Large intestine (tissue), 3 donors: ENCODE measurements at regions not wholly inside any gene's neighbourhood (a gene's known extent, or its start where the extent isn't known, plus 50 kb on each side); places are given as distances from the start of the nearest gene placed in this dataset.

Source experiments
- DNase-seq, 2 donors: peaks; one replicate each; pipeline versions ENCODE4 v3.0.0 to v3.0.0-alpha.2; 2013
- H3K27ac ChIP-seq: one replicate; pipeline ENCODE4 v1.5.1; 2013; ENCODE audit warnings: low read length
- H3K27me3 ChIP-seq: 2 replicates; pipeline ENCODE4 v1.6.1; 2013; ENCODE audit warnings: low read length; ENCODE audit not compliant: control insufficient read depth, insufficient read depth
- H3K36me3 ChIP-seq: 2 replicates; pipeline ENCODE4 v1.6.1; 2013; ENCODE audit warnings: low read length; ENCODE audit not compliant: control insufficient read depth, insufficient read depth
- H3K4me1 ChIP-seq: one replicate; pipeline ENCODE4 v1.6.1; 2013; ENCODE audit warnings: low read length; ENCODE audit not compliant: control insufficient read depth, insufficient read depth
- H3K4me3 ChIP-seq: one replicate; pipeline ENCODE4 v1.5.1; 2013; ENCODE audit warnings: low read length
- H3K9me3 ChIP-seq: one replicate; pipeline ENCODE4 v1.6.1; 2013; ENCODE audit warnings: mild to moderate bottlenecking, low read depth, low read length, moderate library complexity; ENCODE audit not compliant: control insufficient read depth
- WGBS: methylation state at CpG from one replicate; pipeline ENCODE4 v1.1.5; 2013; ENCODE audit warnings: low lambda C conversion rate; ENCODE audit not compliant: insufficient coverage; 5-methylcytosine and 5-hydroxymethylcytosine counted together

DNA sequence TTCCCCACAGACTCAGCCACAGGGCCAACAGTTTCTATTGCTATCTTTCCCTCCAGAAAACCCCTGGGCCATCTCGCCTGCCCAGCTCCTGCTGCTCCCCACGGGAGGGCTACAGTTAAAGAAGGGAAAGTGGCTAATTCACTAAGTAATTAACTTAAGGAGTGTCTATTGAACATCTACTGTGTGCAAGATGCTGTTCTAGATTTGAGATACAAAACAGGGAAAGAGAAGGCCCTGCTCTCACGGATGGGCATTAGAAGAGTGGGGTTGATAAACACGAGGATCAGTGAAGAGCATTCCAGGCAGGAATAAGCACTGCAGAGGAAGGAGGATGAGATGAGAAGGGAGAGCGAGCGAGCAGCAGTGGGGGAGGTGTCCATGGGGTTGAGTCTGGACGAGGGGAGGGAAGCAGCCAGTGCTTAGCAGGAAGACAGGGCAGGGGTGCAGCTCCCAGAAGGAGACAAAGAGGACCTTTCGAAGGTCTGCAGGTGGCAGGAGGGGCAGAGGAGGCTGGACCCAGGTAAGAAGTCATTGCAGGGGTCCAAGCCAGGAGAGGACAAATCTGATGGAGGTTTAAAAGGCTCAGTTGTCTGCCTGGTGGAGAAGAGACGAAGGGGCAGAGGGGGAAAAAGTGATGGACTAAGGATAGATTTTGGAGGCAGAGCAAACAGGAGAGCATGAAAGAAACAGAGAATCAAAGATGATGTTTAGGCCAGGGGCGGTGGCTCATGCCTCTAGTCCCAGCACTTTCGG is 64.7 kb downstream of the KLF15 start:
- WGBS = 69% methylated on average over 3 of the region's 11 CpGs
- H3K4me1 ChIP-seq = peaks cover 20% of the 10 kb centered on the region
- no peaks in the 10 kb centered on the region for H3K9me3 ChIP-seq
- H3K27me3 ChIP-seq = peaks cover 37% of the 10 kb centered on the region
- DNase-seq = no peak
- no peaks in the 10 kb centered on the region for H3K36me3 ChIP-seq
- H3K27ac ChIP-seq = no peak overlapping the region
- no peak overlapping the region for H3K4me3 ChIP-seq

DNA sequence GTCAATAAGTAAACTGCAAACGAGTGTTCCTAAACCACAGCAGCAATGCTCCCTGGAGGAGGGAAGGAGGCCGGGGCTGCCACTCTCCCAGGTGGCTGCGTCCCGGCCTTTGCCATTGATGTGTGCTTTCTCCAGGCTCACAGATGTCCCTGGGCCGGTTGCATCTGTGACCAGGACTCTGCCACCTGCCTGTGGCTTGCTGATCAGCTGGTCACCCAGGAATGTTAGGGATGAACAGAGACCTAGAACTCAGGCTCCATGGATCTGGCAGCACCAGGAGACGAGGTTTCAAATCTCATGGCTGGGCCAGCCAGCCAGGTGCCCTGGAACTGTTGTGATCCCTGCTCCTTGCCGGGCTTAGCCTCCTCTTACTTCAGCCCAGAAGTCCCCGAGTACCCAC is 65.7 kb downstream of the KLF15 start:
- peaks cover 25% of the 10 kb centered on the region for H3K4me1 ChIP-seq
- no peaks in the 10 kb centered on the region for H3K9me3 ChIP-seq
- 90% methylated on average over 2 of the region's 8 CpGs for WGBS
- DNase-seq = no peak
- no peaks in the 10 kb centered on the region for H3K36me3 ChIP-seq
- H3K27ac ChIP-seq = no peak overlapping the region
- H3K27me3 ChIP-seq = peaks cover 46% of the 10 kb centered on the region
- no peak overlapping the region for H3K4me3 ChIP-seq

- H3K9me3 ChIP-seq = no peaks in the 10 kb centered on the region
- no peaks in the 10 kb centered on the region for H3K36me3 ChIP-seq
- no peak overlapping the region for H3K4me3 ChIP-seq
- WGBS = 92% methylated on average over 4 of the region's 6 CpGs
- no peak for DNase-seq
- no peak overlapping the region for H3K27ac ChIP-seq
- H3K27me3 ChIP-seq = peaks cover 46% of the 10 kb centered on the region
- H3K4me1 ChIP-seq = peaks cover 25% of the 10 kb centered on the region
Measured at GRCh38 chr3:126291061-126291460, 66.1 kb downstream of the KLF15 start.

DNA sequence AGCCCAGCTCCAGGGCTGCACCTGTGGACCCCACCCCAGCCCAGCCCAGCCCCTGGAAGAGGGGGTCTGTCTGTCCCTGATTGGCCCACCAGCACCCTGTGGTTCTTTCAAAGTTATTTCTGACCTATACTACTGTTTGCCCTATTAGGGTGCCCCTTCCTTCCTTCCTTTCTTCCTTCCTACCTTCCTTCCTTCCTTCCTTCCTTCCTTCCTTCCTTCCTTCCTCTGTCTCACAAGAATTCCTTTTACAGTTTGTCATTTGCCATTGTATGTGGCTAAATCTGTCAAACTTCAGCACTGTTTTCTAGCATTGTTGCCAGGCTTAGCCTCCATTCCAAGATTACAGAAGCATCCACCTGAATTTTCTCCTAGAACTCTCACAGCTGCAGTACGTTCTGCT is 66.9 kb downstream of the KLF15 start:
- no CpG with 5 or more reads among the region's 1 CpG for WGBS
- H3K27ac ChIP-seq = no peak overlapping the region
- peaks cover 25% of the 10 kb centered on the region for H3K4me1 ChIP-seq

GRCh38 chr3:126289096-126289495 is 68.1 kb downstream of the KLF15 start:
- Histone ChIP-seq H3K27me3 (peaks cover 46% of the 10 kb centered on the region), H3K36me3 (no peaks in the 10 kb centered on the region), H3K4me1 (peaks cover 23% of the 10 kb centered on the region), H3K9me3 (no peaks in the 10 kb centered on the region), H3K27ac (no peak overlapping the region), H3K4me3 (no peak overlapping the region)
- DNase-seq = no peak
- 67% methylated on average over 1 of the region's 1 CpG for WGBS

More for the DNA sequence above, 66.9 kb downstream of the KLF15 start:
- Histone ChIP-seq H3K27me3 (peaks cover 46% of the 10 kb centered on the region), H3K4me3 (no peak overlapping the region), H3K36me3 (no peaks in the 10 kb centered on the region), H3K9me3 (no peaks in the 10 kb centered on the region)
- no peak for DNase-seq

DNA sequence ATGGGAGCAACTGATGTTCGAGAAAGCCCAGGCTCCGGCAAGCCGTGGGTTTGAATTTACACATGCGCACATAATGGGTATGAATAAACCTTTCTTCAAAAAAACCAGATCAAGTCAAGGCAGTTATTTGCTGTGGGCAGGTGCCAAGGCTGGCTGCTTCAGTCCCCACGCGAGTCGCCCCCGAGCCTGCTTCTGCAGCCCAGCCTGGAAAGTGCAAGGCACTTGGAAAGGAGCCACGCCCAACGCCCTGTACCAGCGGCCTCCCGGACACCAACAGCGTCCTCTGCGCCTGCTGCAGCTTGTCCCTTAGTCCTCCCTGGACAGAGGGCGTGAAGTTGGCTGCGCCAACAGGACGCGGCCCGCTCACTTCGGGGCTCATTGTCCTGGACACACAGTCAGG is 68.9 kb downstream of the KLF15 start:
- peak; percentile 21 to 38 for DNase-seq
- Histone ChIP-seq H3K27ac (no peak overlapping the region), H3K27me3 (peaks cover 46% of the 10 kb centered on the region)

DNA sequence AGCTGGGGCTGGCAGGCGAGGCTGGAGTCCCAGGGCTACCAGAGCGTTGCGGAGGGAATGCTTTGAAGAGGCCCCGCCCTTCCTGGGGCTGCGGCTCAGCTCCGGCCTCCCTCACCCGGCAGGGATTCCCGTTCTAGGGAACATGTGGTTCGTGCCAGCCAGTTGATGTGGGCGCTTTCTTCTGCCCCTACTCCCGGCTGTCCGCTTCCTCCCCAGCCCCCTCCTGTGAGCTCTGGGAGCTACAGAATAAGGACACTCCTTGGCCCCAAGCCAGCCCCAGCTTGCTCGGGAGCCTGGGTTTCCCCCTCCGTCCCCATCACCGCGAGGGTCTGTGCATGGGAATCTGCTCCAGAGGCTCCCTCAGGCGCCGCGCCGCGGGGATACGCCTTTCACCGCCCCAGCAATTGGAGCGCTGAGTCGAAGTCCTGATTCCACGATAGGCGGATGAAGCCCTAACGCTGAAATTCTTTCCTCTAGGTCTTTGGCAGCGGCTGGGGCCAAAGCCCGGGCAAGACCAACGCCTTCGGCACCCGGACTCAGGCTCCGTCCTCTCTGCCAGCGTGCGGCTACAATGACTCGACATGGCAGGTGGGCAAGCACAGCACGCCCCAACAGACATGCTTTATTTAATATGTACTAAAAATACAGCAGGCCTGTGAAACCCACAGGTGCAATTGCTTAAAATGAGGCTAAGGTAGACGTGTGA is 69.5 kb downstream of the KLF15 start:
- Histone ChIP-seq H3K27me3 (peaks cover 48% of the 10 kb centered on the region), H3K4me3 (peak overlapping the region; percentile 35), H3K9me3 (no peaks in the 10 kb centered on the region), H3K4me1 (peaks cover 12% of the 10 kb centered on the region), H3K27ac (no peak overlapping the region), H3K36me3 (no peaks in the 10 kb centered on the region)
- peak; percentile 40 to 60 for DNase-seq
- WGBS = no CpG with 5 or more reads among the region's 39 CpGs

More for the DNA sequence above, 68.9 kb downstream of the KLF15 start:
- peaks cover 15% of the 10 kb centered on the region for H3K4me1 ChIP-seq
- no peak overlapping the region for H3K4me3 ChIP-seq
- H3K36me3 ChIP-seq = no peaks in the 10 kb centered on the region
- H3K9me3 ChIP-seq = no peaks in the 10 kb centered on the region
- 0% methylated on average over 1 of the region's 20 CpGs for WGBS

- H3K27ac ChIP-seq = no peak overlapping the region
- H3K36me3 ChIP-seq = no peaks in the 10 kb centered on the region
- H3K4me3 ChIP-seq = peak overlapping the region; percentile 35
- H3K4me1 ChIP-seq = peaks cover 12% of the 10 kb centered on the region
- H3K27me3 ChIP-seq = peaks cover 48% of the 10 kb centered on the region
- WGBS = no CpG with 5 or more reads among the region's 7 CpGs
- no peak for DNase-seq
- H3K9me3 ChIP-seq = no peaks in the 10 kb centered on the region
Measured at GRCh38 chr3:126287171-126287535, 70.1 kb downstream of the KLF15 start.

DNA sequence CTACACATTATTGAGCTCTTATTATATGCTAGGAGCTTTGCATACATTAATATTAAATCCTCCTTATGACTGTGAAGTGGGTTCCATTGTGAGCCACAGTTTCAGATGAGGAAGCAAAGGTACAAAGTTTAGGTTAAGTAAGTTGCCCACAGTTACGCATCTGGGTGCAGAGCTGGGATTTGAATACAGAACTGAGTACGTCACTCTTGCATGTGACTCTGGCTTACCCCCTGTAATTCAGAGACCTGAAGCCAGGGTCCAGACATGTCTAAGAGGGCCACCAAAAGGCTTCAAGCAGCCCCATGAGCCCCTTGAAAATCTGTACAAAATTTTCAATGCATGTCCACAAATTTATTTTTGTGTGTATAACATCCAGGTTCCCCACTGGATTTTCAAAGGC is 71.8 kb downstream of the KLF15 start:
- DNase-seq = no peak
- Histone ChIP-seq H3K4me1 (peaks cover 12% of the 10 kb centered on the region), H3K4me3 (no peak overlapping the region), H3K36me3 (no peaks in the 10 kb centered on the region), H3K27ac (no peak overlapping the region), H3K27me3 (peaks cover 38% of the 10 kb centered on the region), H3K9me3 (no peaks in the 10 kb centered on the region)
- WGBS = no CpG with 5 or more reads among the region's 2 CpGs

DNA sequence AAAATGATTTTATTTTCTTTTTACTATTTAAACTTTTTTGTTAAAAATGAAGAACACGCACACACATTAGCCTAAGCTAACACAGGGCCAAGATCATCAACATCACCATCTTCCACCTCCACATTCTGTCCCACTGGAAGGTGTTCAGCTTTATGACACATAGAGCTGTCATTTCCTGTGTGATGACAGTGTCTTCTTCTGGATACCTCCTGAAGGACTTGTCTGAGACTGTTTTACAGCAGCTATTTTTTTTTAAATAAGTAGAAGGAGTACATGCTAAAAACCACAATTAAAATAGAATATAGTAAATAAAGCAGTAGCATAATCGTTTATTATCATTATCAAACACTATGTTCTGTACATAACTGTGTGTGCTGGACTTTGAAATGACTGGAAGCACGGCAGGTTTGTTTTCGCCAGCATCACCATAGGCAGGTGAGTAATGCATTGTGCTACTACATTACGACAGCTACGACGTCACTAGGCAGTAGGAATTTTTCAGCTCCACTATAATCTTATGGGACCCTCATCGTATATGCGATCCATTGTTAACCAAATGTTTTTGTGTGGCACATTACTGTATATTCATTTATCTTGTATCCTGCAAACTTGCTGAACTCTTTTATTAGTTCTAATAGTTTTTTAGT is 72.8 kb downstream of the KLF15 start:
- no peak overlapping the region for H3K27ac ChIP-seq
- H3K27me3 ChIP-seq = peaks cover 28% of the 10 kb centered on the region
- H3K36me3 ChIP-seq = no peaks in the 10 kb centered on the region
- H3K4me3 ChIP-seq = no peak overlapping the region
- 52% methylated on average over 7 of the region's 9 CpGs for WGBS
- H3K4me1 ChIP-seq = peaks cover 12% of the 10 kb centered on the region
- peak in 1 of 2 donors; percentile 52 for DNase-seq
- no peaks in the 10 kb centered on the region for H3K9me3 ChIP-seq
